ENCODE measurements at regions not wholly inside any gene's neighbourhood (a gene's known extent, or its start where the extent isn't known, plus 50 kb on each side); places are given as distances from the start of the nearest gene placed in this dataset.

DNA sequence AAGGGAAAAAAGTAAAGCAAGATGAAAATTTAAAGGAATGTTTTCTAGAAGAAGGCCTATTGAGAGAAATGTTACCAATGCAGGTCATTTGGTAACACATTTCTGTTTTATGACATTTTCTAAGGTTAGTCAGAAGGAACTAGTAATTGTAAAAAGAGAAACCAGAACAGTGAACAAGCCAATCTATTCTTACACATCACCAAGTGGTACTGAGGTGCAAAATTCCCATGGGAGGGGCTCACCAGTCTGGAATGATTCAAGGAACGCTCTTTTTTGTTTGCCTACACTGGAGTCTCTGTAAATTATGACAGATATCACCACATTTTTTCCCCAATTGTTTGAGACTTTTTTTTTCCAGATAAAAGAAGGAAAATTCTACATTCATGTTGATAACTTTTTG is 404.7 kb upstream of the CNKSR2 start:
- Histone ChIP-seq H3K27me3 (ENCODE audit: insufficient read depth, low read depth, severe bottlenecking) (peaks cover 11% of the 10 kb centered on the region), H3K4me3 (ENCODE audit: low read depth, low read length) (no peak overlapping the region), H3K27ac (no peak overlapping the region), H3K36me3 (no peaks in the 10 kb centered on the region), H3K9me3 (ENCODE audit: severe bottlenecking) (no peaks in the 10 kb centered on the region)
- DNase-seq: no peak
- TF ChIP-seq, protein P1, sequence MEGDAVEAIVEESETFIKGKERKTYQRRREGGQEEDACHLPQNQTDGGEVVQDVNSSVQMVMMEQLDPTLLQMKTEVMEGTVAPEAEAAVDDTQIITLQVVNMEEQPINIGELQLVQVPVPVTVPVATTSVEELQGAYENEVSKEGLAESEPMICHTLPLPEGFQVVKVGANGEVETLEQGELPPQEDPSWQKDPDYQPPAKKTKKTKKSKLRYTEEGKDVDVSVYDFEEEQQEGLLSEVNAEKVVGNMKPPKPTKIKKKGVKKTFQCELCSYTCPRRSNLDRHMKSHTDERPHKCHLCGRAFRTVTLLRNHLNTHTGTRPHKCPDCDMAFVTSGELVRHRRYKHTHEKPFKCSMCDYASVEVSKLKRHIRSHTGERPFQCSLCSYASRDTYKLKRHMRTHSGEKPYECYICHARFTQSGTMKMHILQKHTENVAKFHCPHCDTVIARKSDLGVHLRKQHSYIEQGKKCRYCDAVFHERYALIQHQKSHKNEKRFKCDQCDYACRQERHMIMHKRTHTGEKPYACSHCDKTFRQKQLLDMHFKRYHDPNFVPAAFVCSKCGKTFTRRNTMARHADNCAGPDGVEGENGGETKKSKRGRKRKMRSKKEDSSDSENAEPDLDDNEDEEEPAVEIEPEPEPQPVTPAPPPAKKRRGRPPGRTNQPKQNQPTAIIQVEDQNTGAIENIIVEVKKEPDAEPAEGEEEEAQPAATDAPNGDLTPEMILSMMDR (IDR thresholded peaks at IDR 0.05; ENCODE audit: low read depth, low read length): no peak

DNA sequence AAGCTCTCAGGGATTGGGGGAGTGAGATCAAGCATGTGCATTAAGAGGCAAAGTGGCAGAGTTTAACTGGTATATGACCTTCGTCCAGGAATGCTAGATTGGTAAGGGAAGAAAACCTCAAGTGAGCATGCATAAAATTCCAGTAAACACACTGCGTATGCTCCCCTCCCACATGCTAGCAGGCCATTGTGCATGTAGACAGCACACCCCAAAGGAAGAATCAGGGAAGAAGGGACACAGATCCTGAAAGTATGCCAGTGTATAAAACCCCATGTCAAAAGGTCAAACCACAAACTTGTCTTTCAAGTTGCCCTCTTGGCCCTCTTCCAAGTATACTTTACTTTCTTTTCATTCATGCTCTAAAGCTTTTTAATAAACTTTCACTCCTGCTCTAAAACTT is 405.2 kb upstream of the CNKSR2 start:
- no peaks in the 10 kb centered on the region for H3K36me3 ChIP-seq
- TF ChIP-seq, protein P1 (IDR thresholded peaks at IDR 0.05; ENCODE audit: low read depth, low read length): no peak
- no peak overlapping the region for H3K4me3 ChIP-seq (ENCODE audit: low read depth, low read length)
- no peaks in the 10 kb centered on the region for H3K9me3 ChIP-seq (ENCODE audit: severe bottlenecking)
- DNase-seq: no peak
- H3K27me3 ChIP-seq (ENCODE audit: insufficient read depth, low read depth, severe bottlenecking): peaks cover 11% of the 10 kb centered on the region
- no peak overlapping the region for H3K27ac ChIP-seq

GRCh38 chrX:20967725-20968124 is 406.5 kb upstream of the CNKSR2 start:
- no peak overlapping the region for H3K4me3 ChIP-seq (ENCODE audit: low read depth, low read length)
- H3K27ac ChIP-seq: no peak overlapping the region
- no peaks in the 10 kb centered on the region for H3K9me3 ChIP-seq (ENCODE audit: severe bottlenecking)
- DNase-seq: no peak
- peaks cover 7% of the 10 kb centered on the region for H3K27me3 ChIP-seq (ENCODE audit: insufficient read depth, low read depth, severe bottlenecking)
- H3K36me3 ChIP-seq: no peaks in the 10 kb centered on the region
- TF ChIP-seq, protein P1 (IDR thresholded peaks at IDR 0.05; ENCODE audit: low read depth, low read length): no peak

DNA sequence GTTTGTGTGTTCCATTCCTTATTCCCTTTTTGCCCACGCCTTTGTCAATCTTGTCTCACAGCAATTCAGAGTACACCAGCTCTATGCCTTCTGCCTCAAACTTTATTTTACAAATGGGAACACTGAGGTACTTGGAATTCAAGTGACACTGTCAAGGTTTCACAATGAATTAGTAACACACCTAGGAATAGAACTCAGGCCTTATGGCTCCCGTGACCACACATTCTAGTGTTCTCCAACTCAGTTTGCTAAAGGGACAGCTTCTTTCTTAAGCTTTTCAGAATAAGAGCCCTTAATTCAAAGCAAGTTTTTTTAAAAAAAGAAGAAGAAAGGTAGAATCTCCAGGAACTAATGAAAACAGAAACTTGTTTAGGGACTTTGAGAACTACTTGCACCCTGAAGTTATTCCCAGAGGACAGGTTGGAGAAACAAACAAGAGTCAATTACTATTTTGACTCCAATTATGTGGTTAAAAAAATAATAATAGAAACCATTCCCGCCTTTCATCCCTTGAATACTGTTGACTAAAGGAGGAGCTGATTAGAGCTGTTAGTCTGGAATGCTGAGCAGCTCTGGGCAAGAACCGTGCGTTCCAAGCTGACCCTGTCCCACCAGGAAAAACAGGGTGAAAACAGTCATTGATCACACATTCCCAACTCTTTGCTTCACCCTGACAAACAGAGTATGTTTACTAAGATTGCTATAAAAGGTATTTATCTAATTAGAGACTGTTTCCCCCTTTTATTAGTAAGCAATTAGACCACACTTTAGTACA is 408.8 kb upstream of the CNKSR2 start:
- H3K9me3 ChIP-seq (ENCODE audit: severe bottlenecking): no peaks in the 10 kb centered on the region
- no peak overlapping the region for H3K27ac ChIP-seq
- TF ChIP-seq, protein P1 (IDR thresholded peaks at IDR 0.05; ENCODE audit: low read depth, low read length): no peak
- no peaks in the 10 kb centered on the region for H3K36me3 ChIP-seq
- no peak overlapping the region for H3K4me3 ChIP-seq (ENCODE audit: low read depth, low read length)
- peaks cover 2% of the 10 kb centered on the region for H3K27me3 ChIP-seq (ENCODE audit: insufficient read depth, low read depth, severe bottlenecking)
- DNase-seq: no peak

GRCh38 chrX:20954014-20954413 is 420.2 kb upstream of the CNKSR2 start:
- H3K9me3 ChIP-seq (ENCODE audit: severe bottlenecking): no peaks in the 10 kb centered on the region
- H3K4me3 ChIP-seq (ENCODE audit: low read depth, low read length): no peak overlapping the region
- TF ChIP-seq, protein P1 (IDR thresholded peaks at IDR 0.05; ENCODE audit: low read depth, low read length): no peak
- H3K36me3 ChIP-seq: no peaks in the 10 kb centered on the region
- no peak overlapping the region for H3K27ac ChIP-seq
- peaks cover 5% of the 10 kb centered on the region for H3K27me3 ChIP-seq (ENCODE audit: insufficient read depth, low read depth, severe bottlenecking)
- no peak for DNase-seq

DNA sequence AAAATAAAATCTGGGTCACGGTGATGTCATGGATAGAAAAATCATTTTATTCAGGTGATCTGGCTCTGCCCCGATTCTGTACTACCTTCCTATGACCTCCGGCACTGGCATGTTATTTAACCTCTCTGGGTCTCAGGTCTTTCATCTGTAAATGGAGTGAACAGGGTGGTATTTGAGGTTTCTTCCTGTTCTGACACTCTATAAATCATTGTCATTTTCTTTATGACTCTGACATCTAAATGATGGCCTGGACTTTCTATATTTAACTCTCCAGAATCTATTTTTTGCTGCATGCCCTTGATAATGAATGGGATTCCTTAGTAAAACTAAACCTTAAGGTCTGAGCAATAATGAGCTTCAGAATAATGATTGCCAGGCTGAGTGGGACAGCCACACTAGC is 422.0 kb upstream of the CNKSR2 start:
- H3K4me3 ChIP-seq (ENCODE audit: low read depth, low read length): no peak overlapping the region
- no peaks in the 10 kb centered on the region for H3K36me3 ChIP-seq
- DNase-seq: no peak
- TF ChIP-seq, protein P1 (IDR thresholded peaks at IDR 0.05; ENCODE audit: low read depth, low read length): no peak
- no peak overlapping the region for H3K27ac ChIP-seq
- H3K27me3 ChIP-seq (ENCODE audit: insufficient read depth, low read depth, severe bottlenecking): peaks cover 5% of the 10 kb centered on the region
- no peaks in the 10 kb centered on the region for H3K9me3 ChIP-seq (ENCODE audit: severe bottlenecking)

All from WERI-Rb-1 (cell line).